ENCODE measurements at regions not wholly inside any gene's neighbourhood (a gene's known extent, or its start where the extent isn't known, plus 50 kb on each side); places are given as distances from the start of the nearest gene placed in this dataset.

- TF ChIP-seq, protein P1, sequence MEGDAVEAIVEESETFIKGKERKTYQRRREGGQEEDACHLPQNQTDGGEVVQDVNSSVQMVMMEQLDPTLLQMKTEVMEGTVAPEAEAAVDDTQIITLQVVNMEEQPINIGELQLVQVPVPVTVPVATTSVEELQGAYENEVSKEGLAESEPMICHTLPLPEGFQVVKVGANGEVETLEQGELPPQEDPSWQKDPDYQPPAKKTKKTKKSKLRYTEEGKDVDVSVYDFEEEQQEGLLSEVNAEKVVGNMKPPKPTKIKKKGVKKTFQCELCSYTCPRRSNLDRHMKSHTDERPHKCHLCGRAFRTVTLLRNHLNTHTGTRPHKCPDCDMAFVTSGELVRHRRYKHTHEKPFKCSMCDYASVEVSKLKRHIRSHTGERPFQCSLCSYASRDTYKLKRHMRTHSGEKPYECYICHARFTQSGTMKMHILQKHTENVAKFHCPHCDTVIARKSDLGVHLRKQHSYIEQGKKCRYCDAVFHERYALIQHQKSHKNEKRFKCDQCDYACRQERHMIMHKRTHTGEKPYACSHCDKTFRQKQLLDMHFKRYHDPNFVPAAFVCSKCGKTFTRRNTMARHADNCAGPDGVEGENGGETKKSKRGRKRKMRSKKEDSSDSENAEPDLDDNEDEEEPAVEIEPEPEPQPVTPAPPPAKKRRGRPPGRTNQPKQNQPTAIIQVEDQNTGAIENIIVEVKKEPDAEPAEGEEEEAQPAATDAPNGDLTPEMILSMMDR (IDR thresholded peaks at IDR 0.05), result no peak
- DNase-seq, result no peak
- intact Hi-C loops (cut with DNase I), result no loop called here
- ATAC-seq, result no peak
- no peak overlapping the region for H3K4me3 ChIP-seq
- WGBS, 2 donors, result 86 to 89% methylated on average over 2 of the region's 2 CpGs
- H3K27ac ChIP-seq, result no peak overlapping the region
- H3K4me1 ChIP-seq, result no peaks in the 10 kb centered on the region
- peaks cover 0 to 30% (median 0%) of the 10 kb centered on the region in 11 donors for H3K9me3 ChIP-seq
- H3K27me3 ChIP-seq, result no peaks in the 10 kb centered on the region
- H3K36me3 ChIP-seq, result no peaks in the 10 kb centered on the region
Measured at GRCh38 chr3:174783502-174783901, 75.6 kb upstream of the NAALADL2 start.

DNA sequence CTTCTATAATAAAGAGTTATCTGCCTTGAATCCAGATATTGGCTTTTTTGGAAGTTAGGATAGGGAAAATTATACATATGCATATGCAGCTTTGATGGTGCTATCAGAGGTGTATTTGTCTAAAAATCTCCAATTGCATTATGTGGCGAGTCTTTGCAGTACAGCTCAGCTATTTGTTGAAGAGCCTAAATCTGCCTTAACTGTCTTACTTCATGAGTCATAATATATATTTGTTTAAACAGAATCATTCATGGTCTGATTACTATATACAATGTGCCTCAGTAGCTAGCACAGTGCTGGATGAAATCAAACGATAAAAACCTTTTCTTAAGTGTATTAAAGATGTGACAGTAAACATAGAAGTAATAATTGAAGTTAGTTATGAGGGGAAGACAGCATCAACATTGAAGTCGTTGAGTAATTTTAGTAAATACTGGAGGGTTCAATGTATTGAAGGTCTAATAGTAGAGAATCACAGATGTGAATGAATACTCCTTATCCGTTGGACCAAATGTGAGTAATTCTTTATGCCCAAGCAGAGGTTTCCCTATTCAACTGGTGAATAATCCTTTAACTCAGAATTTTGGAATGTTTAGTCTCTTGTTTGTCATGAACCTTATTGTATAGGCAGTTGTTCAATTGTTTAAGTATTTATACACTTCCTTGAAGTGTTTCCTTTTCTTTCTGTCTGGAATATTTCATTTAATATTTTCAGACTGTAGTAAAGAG, 74.8 kb upstream of the NAALADL2 start:
- TF ChIP-seq, protein P1 (IDR thresholded peaks at IDR 0.05), result no peak
- ATAC-seq (no peak), DNase-seq (no peak)
- WGBS, 2 donors, result 89 to 92% methylated on average over 4 of the region's 4 CpGs
- Histone ChIP-seq H3K4me3 (no peak overlapping the region), H3K36me3 (no peaks in the 10 kb centered on the region), H3K27ac (no peak overlapping the region), H3K4me1 (no peaks in the 10 kb centered on the region), H3K9me3 (peaks cover 0 to 23% (median 0%) of the 10 kb centered on the region in 11 donors), H3K27me3 (no peaks in the 10 kb centered on the region)
- intact Hi-C loops (cut with DNase I), result no loop called here

DNA sequence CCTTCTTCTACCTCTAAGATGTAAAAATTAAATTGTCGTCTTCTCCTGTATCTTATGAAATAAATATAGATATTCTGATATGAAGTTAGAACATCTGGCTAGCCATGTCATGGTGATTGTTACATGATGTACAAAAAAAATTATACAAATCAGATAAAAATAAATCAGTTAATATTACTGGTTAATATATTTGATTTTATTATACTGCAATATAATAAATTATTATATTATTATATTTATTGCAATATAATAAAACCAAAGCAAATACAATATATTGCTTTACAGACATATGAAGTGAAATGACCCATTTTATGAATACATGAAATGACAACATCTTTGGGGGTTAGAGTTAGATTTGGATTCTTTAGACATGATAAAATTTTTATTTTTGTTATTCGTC, 72.3 kb upstream of the NAALADL2 start:
- H3K36me3 ChIP-seq, result no peaks in the 10 kb centered on the region
- H3K9me3 ChIP-seq, result peaks cover 0 to 6% (median 0%) of the 10 kb centered on the region in 11 donors
- ATAC-seq (no peak), DNase-seq (no peak)
- H3K4me1 ChIP-seq, result no peaks in the 10 kb centered on the region
- 84 to 94% methylated on average over 2 of the region's 2 CpGs for WGBS, 2 donors
- H3K27ac ChIP-seq, result no peak overlapping the region
- intact Hi-C loops (cut with DNase I), result no loop called here
- TF ChIP-seq, protein P1 (IDR thresholded peaks at IDR 0.05), result no peak
- H3K27me3 ChIP-seq, result no peaks in the 10 kb centered on the region
- no peak overlapping the region for H3K4me3 ChIP-seq

- H3K4me1 ChIP-seq, result peaks cover 0 to 9% (median 0%) of the 10 kb centered on the region in 9 donors
- DNase-seq (no peak), ATAC-seq (no peak)
- no peak overlapping the region for H3K4me3 ChIP-seq
- 82 to 85% methylated on average over 3 of the region's 3 CpGs for WGBS, 2 donors
- no peak overlapping the region for H3K27ac ChIP-seq
- TF ChIP-seq, protein P1 (IDR thresholded peaks at IDR 0.05), result no peak
- no peaks in the 10 kb centered on the region for H3K9me3 ChIP-seq
- no peaks in the 10 kb centered on the region for H3K36me3 ChIP-seq
- no peaks in the 10 kb centered on the region for H3K27me3 ChIP-seq
- intact Hi-C loops (cut with DNase I), result no loop called here
Measured at GRCh38 chr3:174791161-174791560, 68.0 kb upstream of the NAALADL2 start.

Measured in heart right ventricle (tissue), 16 donors.